Effector memory CD8-positive, alpha-beta T cell (primary cell): ENCODE measurements at regions not wholly inside any gene's neighbourhood (a gene's known extent, or its start where the extent isn't known, plus 50 kb on each side); places are given as distances from the start of the nearest gene placed in this dataset.

Experiments used
- ATAC-seq: fragments of 150-1000 bp; cut with Tn5 transposase; replicated peaks from 2 replicates; pipeline ENCODE4 v1.10.0; 2021; ENCODE audit warnings: mild to moderate bottlenecking, moderate library complexity
- DNase-seq, 3 experiments: peaks; one replicate each; pipeline ENCODE4 v3.0.0; 2021
- H3K27ac Mint-ChIP-seq, 2 donors: one replicate each; pipeline ENCODE4 v1.8.0; 2022; ENCODE audit warnings: mild to moderate bottlenecking in 2 of 2, mixed read lengths in 2 of 2, moderate library complexity in 2 of 2
- H3K27me3 Mint-ChIP-seq, 2 donors: one replicate each; pipeline ENCODE4 v1.8.0; 2022; ENCODE audit warnings: mixed read lengths in 2 of 2
- H3K36me3 Mint-ChIP-seq: one replicate; pipeline ENCODE4 v1.8.0; 2022; ENCODE audit warnings: mild to moderate bottlenecking, moderate library complexity, mixed read lengths; ENCODE audit not compliant: insufficient read depth
- H3K4me1 Mint-ChIP-seq, 2 donors: one replicate each; pipeline ENCODE4 v1.8.0; 2022; ENCODE audit warnings: low read depth in 2 of 2, mixed read lengths in 2 of 2
- H3K4me3 Mint-ChIP-seq, 2 donors: one replicate each; pipeline ENCODE4 v1.8.0; 2022; ENCODE audit warnings: mild to moderate bottlenecking in 2 of 2, mixed read lengths in 2 of 2, moderate library complexity in 2 of 2
- H3K9me3 Mint-ChIP-seq, 2 donors: one replicate each; pipeline ENCODE4 v1.8.0; 2022; ENCODE audit warnings: mixed read lengths in 2 of 2

GRCh38 chr10:94074462-94074861, 80.7 kb downstream of the PLCE1 start:
- Mint-ChIP-seq H3K27ac (no peak overlapping the region), H3K27me3 (peaks cover 0 to 5% of the 10 kb centered on the region in 2 donors), H3K9me3 (peaks cover 2 to 7% of the 10 kb centered on the region in 2 donors), H3K36me3 (no peaks in the 10 kb centered on the region), H3K4me3 (no peak overlapping the region), H3K4me1 (no peaks in the 10 kb centered on the region)
- ATAC-seq (no peak), DNase-seq (no peak)

GRCh38 chr10:94075506-94075905, 81.8 kb downstream of the PLCE1 start:
- no peaks in the 10 kb centered on the region for H3K36me3 Mint-ChIP-seq
- H3K27ac Mint-ChIP-seq, result no peak overlapping the region
- no peaks in the 10 kb centered on the region for H3K4me1 Mint-ChIP-seq

GRCh38 chr10:94076325-94076841, 82.7 kb downstream of the PLCE1 start:
- ATAC-seq, result no peak
- Mint-ChIP-seq H3K36me3 (no peaks in the 10 kb centered on the region), H3K27me3 (peaks cover 0 to 15% of the 10 kb centered on the region in 2 donors), H3K27ac (no peak overlapping the region), H3K9me3 (peaks cover 6 to 7% of the 10 kb centered on the region in 2 donors), H3K4me3 (no peak overlapping the region), H3K4me1 (no peaks in the 10 kb centered on the region)
- DNase-seq, result no peak

More at GRCh38 chr10:94075506-94075905, 81.8 kb downstream of the PLCE1 start:
- ATAC-seq (no peak), DNase-seq (no peak)
- H3K27me3 Mint-ChIP-seq, result peaks cover 0 to 15% of the 10 kb centered on the region in 2 donors
- H3K9me3 Mint-ChIP-seq, result peaks cover 5 to 7% of the 10 kb centered on the region in 2 donors
- H3K4me3 Mint-ChIP-seq, result no peak overlapping the region

- Mint-ChIP-seq H3K9me3 (peaks cover 4 to 7% of the 10 kb centered on the region in 2 donors), H3K36me3 (no peaks in the 10 kb centered on the region)
- no peak for ATAC-seq
Measured at GRCh38 chr10:94077042-94077441, 83.3 kb downstream of the PLCE1 start.

GRCh38 chr10:94080108-94080507, 86.4 kb downstream of the PLCE1 start:
- no peak for DNase-seq

More at GRCh38 chr10:94077042-94077441, 83.3 kb downstream of the PLCE1 start:
- H3K4me3 Mint-ChIP-seq, result no peak overlapping the region
- no peak for DNase-seq
- H3K27ac Mint-ChIP-seq, result no peak overlapping the region
- H3K27me3 Mint-ChIP-seq, result peaks cover 0 to 15% of the 10 kb centered on the region in 2 donors
- H3K4me1 Mint-ChIP-seq, result no peaks in the 10 kb centered on the region

GRCh38 chr10:94083662-94084265, 90.0 kb downstream of the PLCE1 start:
- Mint-ChIP-seq H3K27ac (no peak overlapping the region), H3K9me3 (peaks cover 0 to 4% of the 10 kb centered on the region in 2 donors), H3K36me3 (no peaks in the 10 kb centered on the region), H3K27me3 (peaks cover 0 to 28% of the 10 kb centered on the region in 2 donors), H3K4me3 (no peak overlapping the region), H3K4me1 (no peaks in the 10 kb centered on the region)
- no peak for ATAC-seq
- DNase-seq, result no peak

More at GRCh38 chr10:94080108-94080507, 86.4 kb downstream of the PLCE1 start:
- Mint-ChIP-seq H3K36me3 (no peaks in the 10 kb centered on the region), H3K27ac (no peak overlapping the region), H3K4me1 (no peaks in the 10 kb centered on the region), H3K4me3 (no peak overlapping the region), H3K27me3 (peaks cover 0 to 18% of the 10 kb centered on the region in 2 donors), H3K9me3 (peaks cover 3 to 4% of the 10 kb centered on the region in 2 donors)
- no peak for ATAC-seq

GRCh38 chr10:94084344-94084743, 90.6 kb downstream of the PLCE1 start:
- Mint-ChIP-seq H3K9me3 (peaks cover 0 to 4% of the 10 kb centered on the region in 2 donors), H3K36me3 (no peaks in the 10 kb centered on the region), H3K27ac (no peak overlapping the region), H3K4me1 (no peaks in the 10 kb centered on the region), H3K4me3 (no peak overlapping the region), H3K27me3 (peaks cover 0 to 30% of the 10 kb centered on the region in 2 donors)
- DNase-seq (no peak), ATAC-seq (no peak)

- Mint-ChIP-seq H3K27me3 (peaks cover 0 to 22% of the 10 kb centered on the region in 2 donors), H3K4me1 (no peaks in the 10 kb centered on the region), H3K36me3 (no peaks in the 10 kb centered on the region), H3K9me3 (peaks cover 0 to 2% of the 10 kb centered on the region in 2 donors), H3K27ac (no peak overlapping the region), H3K4me3 (no peak overlapping the region)
- ATAC-seq (no peak), DNase-seq (no peak)
Measured at GRCh38 chr10:94085288-94085687, 91.6 kb downstream of the PLCE1 start.

- ATAC-seq (no peak), DNase-seq (no peak)
- Mint-ChIP-seq H3K4me1 (no peaks in the 10 kb centered on the region), H3K9me3 (no peaks in the 10 kb centered on the region), H3K36me3 (no peaks in the 10 kb centered on the region), H3K4me3 (no peak overlapping the region), H3K27ac (no peak overlapping the region), H3K27me3 (peaks cover 0 to 20% of the 10 kb centered on the region in 2 donors)
Measured at GRCh38 chr10:94085766-94086437, 92.2 kb downstream of the PLCE1 start.

GRCh38 chr10:94088926-94089381, 95.2 kb downstream of the PLCE1 start:
- H3K4me1 Mint-ChIP-seq, result no peaks in the 10 kb centered on the region
- no peaks in the 10 kb centered on the region for H3K9me3 Mint-ChIP-seq

GRCh38 chr10:94091649-94092048, 97.9 kb downstream of the PLCE1 start:
- Mint-ChIP-seq H3K36me3 (no peaks in the 10 kb centered on the region), H3K4me1 (no peaks in the 10 kb centered on the region), H3K9me3 (no peaks in the 10 kb centered on the region), H3K4me3 (no peak overlapping the region), H3K27ac (no peak overlapping the region), H3K27me3 (peaks cover 0 to 17% of the 10 kb centered on the region in 2 donors)
- no peak for ATAC-seq
- no peak for DNase-seq

More at GRCh38 chr10:94088926-94089381, 95.2 kb downstream of the PLCE1 start:
- no peak overlapping the region for H3K27ac Mint-ChIP-seq
- ATAC-seq (no peak), DNase-seq (no peak)
- H3K36me3 Mint-ChIP-seq, result no peaks in the 10 kb centered on the region
- H3K4me3 Mint-ChIP-seq, result no peak overlapping the region
- peaks cover 0 to 26% of the 10 kb centered on the region in 2 donors for H3K27me3 Mint-ChIP-seq

GRCh38 chr10:94092848-94093247, 99.1 kb downstream of the PLCE1 start:
- Mint-ChIP-seq H3K36me3 (no peaks in the 10 kb centered on the region), H3K4me1 (no peaks in the 10 kb centered on the region), H3K27me3 (peaks cover 4 to 17% of the 10 kb centered on the region in 2 donors), H3K9me3 (no peaks in the 10 kb centered on the region), H3K4me3 (no peak overlapping the region), H3K27ac (no peak overlapping the region)
- DNase-seq (no peak), ATAC-seq (no peak)

- H3K4me1 Mint-ChIP-seq, result no peaks in the 10 kb centered on the region
- no peaks in the 10 kb centered on the region for H3K36me3 Mint-ChIP-seq
- DNase-seq, result no peak
- H3K9me3 Mint-ChIP-seq, result no peaks in the 10 kb centered on the region
- H3K27ac Mint-ChIP-seq, result no peak overlapping the region
- ATAC-seq, result no peak
- no peak overlapping the region for H3K4me3 Mint-ChIP-seq
- H3K27me3 Mint-ChIP-seq, result peaks cover 6 to 12% of the 10 kb centered on the region in 2 donors
Measured at GRCh38 chr10:94093286-94093905, 99.7 kb downstream of the PLCE1 start.
